GM18520 (cell line): ENCODE measurements at regions not wholly inside any gene's neighbourhood (a gene's known extent, or its start where the extent isn't known, plus 50 kb on each side); places are given as distances from the start of the nearest gene placed in this dataset.

Experiments used
- ATAC-seq: cut with Tn5 transposase; IDR thresholded peaks from one replicate; pipeline ENCODE4 v1.9.1; 2021; ENCODE audit not compliant: unreplicated experiment

DNA sequence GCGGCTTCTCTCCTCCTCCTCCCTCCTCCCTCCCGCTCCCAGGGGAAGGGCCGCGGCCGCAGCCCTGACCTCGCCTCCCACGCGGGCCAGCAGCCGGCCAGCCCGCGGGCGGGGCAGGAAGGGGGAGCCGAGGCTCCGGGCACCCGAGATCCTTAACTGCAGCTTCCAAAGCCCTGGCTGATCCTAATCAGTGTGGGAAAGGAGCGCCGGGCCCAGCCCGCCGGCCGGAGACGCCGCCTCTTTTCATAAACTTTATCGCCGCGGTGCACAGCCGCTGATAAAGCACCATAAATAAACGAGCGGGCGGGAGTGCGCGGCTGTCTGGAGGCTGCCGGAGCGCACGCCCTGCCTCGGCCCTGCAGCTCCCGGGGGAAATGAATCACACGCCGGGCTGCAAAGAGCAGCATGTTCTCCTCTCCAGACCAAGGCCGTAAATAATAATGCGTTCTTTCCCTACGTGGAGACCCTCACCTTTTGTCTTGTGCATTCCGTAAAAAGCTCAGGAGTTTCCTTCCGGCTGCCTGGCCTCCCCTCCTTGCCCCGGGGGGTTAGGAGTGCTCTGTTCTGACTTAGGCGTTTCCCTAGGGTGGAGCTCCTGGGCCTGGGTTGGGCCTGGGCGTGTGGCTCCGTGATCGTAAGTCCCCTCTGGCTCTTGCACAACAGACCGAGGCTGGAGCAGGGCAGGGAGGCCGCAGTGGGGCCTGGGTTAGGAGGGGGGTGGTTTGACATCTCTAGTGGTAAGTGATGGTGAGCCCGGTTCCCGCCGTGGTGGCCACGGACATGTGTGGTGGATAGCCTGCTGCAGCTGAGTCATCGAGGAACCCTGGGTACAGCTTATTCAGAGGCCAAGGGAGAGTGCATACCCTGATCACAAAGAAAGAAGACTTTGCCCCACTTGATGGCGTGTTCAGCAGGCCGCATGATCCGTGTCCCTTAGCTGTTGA is 132.6 kb upstream of the HES1 start:
- no peak for ATAC-seq

DNA sequence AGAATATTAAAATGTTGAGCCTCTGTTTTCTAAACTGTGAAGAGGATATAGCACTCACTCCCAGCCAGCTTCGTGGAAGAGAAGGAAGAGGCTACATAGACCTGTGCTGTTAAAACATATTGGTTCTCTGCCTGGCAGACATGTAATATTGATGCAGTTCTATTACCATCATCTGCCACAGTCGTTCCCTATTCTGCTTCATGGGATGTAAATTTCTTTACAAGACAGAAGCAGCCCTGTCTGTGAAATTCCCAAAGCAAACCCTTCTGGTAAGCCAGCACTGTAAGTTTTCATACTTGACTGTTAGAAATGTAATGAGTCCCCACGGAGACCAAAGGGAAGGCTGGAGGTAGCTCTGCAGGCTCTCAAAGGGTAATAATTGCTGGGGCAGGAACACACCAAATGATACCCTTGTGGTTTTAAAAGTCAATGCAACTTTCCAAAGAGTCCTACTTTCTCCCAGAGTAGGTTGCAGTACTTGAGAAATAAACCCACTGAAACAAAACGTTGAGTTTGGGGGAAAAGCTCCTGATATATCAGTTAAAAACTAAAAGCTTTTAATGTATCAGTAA is 129.9 kb upstream of the HES1 start:
- ATAC-seq = no peak

DNA sequence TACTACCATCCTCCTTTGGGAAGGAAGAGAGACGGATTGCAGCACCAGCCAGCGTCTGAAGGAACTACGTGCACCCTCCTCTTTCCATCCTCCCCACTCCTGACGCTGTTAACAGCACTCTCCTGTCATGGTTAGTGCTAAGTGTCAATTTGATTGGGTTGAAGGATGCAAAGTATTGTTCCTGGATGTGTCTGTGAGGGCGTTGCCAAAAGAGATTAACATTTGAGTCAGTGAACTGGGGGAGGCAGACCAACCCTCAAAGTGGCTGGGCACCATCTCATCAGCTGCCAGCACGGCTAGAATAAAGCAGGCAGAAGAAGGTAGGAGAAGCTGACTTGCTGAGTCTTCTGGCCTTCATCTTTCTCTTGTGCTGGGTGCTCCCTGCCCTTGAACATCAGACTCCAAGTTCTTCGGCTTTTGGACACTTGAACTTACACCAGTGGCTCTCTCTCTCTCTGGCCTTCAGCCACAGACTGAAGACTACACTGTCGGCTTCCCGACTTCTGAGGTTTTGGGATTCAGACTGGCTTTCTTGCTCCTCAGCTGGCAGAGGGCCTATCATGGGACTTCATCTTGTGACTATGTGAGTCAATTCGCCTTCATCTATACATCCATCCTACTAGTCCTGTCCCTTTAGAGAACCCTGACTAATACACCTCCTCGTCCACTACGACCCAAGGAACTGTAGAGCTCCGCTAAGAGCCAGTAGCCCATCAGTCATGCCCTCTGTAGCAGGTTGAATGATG is 128.2 kb upstream of the HES1 start:
- no peak for ATAC-seq

DNA sequence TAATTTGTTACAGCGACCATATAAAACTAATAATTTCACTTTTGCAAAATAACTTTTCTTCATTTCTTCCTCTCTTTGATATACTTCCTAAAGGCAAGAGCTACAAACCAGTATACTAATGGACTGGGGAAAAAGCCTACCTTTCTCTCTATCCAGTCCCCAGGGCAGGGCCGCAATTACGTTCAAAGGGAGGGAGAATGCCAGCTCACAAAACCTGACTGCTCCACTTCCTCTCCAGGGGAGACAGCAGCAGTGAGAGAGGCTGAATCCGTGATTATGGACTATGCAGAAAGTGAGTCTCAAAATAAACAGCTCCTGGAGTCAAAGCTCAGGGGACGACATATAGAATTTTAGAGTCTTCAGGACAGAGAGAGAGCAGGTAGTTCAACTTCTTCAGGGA is 126.9 kb upstream of the HES1 start:
- no peak for ATAC-seq

DNA sequence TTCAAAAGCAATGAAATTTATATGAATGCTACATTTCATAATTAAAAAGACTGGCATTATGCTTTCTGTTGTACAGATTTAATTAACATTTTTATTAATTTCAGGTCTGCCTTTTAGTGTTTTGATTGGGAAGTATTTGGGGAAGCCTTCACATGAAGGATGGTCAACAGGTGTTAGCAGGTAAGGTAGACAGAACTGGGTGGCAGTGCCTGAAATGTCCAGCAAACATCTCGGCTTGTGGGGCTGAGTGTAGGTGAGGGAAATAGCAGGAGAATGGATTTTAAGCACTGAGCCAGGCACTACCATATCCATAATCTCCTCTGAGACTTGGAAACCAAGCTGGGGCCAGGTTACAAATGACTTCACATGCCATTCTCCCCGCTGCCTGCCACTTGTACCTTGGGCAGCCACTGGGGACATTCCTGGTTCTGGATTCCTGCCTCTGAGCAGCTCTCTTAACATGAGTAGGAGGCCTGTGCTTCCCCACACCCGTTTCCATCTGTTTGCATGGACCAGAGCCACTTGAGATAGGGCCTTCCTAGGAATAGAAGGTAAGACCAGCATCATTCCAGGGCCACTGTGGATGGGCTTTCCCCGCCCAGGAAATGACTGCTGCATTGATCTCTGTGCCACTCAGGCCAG is 125.9 kb upstream of the HES1 start:
- ATAC-seq = no peak

DNA sequence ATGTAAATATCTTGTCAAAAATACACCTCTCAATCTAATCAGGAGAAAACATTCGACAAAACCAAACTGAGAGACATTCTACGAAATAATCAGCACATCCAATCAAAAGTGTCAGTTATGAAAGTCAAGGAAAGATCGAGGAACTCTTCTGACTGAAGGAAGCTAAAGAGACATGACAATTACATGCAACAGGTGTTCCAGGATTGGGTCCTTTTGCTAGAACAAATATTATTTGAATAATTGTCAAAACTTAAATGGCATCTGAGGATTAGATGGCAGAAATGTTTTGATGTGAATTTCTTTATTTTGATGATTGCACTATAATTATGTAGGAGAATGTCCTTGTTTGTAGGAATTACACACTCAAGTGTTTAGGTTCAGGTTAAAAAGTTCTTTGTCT is 124.1 kb upstream of the HES1 start:
- no peak for ATAC-seq

DNA sequence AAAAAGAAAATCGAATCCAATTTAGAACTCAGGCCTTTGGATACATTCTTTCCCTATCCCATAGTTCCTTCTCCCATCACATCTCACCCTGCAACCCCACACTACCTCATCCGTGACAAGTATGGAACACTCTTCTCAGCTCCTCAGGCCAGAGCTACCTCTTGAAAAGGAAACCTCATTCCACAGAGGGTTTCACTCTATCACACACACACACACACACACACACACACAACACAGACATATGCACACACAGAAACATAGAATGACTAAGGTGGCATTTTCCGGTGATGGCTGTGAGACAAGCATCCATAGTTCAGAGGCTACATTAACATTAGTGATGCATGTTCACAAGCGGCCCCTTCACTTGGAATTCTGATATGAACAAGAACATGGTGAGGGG is 122.0 kb upstream of the HES1 start:
- ATAC-seq = no peak

DNA sequence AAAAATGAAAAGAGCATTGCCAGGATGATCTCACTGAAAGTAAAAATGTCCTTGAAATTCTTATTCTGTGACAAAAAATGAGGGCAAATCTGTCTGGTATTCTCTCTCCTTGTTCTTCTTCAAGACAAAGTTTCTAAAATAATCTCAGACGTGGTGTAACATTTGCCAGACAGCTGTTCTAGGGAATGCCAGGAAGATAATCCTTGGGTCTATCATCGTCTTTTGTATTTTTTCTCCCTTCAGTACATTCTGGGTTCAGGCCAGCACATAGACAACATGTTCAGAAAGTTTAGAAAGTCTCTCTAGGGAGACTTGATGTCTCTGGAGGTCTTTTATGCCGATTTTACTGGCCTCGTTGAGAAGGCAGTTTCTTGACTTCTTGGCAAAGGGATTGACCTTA is 121.2 kb upstream of the HES1 start:
- ATAC-seq = no peak

DNA sequence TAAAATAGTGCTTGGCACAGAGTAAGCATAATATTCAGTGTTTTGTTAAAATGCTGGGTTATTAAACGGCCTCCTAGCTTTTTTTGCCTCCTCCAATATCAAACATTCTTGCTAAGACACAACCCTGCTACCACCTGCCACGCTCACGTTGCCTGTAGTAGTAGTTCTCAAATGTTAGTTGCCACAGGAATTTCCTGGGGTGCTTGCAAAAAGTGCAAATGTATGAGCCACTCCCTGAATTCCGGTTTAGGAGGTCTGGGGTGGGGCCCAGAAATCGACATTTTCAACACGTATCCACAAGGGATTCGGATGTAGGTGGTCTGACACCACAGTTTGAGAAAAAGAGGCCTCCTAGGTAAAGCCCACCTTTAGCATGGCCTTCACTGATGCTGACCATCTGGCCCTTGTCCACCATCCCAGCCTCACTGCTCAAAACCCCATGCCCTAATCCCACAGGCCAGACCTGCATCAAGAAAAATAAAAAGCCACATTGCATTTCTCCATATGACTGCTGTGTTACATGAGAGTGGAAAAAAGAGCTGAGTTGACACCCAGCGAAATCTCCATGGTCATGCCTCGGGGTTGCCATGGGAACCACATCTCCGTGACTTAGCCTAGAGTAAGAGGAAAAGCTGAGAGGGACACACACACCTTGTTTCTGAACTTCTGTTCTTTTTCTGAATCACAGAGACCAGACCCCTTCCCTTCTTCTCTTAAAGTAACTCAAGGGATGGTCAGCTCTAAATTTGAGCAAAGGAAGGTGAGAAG is 116.4 kb upstream of the HES1 start:
- ATAC-seq = no peak

DNA sequence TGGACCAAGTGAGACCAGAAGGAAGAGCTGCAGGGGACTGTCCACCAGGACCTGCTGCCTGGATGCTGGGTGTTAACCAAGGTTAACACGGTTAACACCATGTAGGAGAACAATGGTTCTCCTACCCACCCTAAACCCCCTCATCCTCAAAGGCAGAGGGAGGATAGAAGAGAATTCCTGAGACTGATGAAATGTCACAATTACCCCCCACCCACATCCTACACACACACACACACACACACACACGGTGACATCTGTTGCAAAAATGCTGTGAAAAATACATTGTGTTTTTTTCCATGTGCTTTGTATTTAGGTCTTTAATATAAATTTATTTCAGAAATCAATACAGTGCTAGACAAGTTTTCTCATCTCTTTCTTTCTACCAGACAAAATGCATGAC is 113.9 kb upstream of the HES1 start:
- ATAC-seq = no peak

DNA sequence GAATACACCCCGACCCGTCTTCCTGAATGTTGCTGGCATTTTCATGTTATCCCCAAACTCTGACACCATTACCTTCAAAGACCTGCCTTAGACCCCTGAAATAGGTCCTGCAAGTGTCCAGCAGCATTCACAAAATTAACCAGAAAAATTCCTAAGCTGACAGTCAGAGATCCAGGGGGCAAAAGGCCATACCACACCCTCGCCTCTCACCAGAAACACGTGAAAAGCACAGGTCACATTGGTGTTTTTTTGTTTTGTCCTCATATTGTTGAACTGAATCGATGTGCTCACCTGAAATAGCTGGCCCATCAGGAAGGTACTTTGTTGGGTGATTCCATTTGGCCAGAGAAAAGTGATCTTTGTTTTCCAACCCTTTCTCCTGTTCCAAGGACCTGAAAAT is 113.1 kb upstream of the HES1 start:
- no peak for ATAC-seq

DNA sequence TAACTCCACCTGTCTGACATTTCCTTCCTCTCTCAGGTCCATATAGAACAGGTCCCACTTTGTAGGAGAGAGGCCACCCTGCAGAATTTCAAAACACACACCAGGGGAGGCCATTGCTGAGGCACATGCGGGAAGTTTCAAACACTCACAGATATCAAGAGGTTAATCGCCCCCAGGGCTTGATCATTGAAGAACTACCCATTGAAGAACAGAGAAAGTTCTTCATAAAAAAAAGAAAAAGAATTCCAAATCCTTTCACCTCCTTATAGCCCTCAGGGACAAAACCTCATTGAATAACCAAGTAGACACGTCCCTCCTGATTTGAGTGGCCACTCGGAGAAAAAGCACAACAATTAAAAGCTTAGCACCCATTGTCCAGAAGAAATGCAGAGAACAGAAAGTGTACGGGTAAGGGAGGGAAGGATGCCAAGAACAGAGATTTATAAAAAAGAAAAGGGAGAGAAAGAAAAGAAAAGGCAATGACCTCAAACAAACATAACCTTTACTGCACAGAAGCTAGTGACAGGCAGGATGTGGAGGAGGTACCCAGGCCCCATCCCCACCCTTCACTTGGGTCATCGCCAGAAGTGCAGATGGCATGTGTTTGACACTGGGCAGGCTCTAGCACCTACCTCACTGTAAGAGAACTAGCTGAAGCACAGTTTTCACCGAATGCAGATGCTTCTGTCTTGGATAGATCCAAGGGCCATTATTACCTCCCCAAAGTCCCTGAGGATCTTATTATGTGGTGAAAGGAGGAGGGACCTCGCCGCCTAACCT is 112.3 kb upstream of the HES1 start:
- no peak for ATAC-seq

DNA sequence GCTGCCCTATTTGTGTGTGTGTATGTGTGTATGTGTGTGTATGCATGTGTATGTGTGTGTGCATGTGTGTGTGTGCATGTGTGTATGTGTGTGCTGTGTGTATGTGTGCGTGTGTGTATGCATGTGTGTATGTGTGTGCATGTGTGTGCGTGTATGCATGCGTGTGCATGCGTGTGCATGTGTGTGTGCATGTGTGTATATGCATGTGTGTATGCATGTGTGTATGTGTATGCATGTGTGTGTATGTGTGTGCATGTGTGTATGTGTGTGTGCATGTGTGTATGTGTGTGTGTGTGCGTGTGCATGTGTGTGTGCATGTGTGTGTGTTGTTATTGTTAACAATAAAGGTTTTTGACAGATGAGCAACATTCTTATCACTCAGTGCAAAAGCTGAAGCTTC is 110.8 kb upstream of the HES1 start:
- ATAC-seq = no peak

DNA sequence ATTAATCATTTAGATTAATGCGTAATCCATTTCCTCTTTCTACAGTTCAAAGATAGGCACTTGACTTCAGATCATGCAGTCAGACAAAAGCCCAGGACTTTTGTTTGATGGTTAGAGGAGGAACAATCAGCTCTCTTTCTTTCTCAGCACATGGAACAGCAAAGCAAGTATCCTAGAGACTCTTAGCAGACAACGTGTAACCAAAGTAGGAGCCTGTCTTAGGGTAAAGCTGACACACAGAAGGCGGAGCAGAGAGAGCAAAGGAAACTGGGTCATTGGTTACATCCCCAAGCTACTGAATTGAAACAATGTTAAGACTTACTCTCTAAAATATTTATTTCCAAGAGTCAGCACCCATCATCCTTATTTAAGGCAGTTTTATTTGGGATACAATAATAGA is 110.0 kb upstream of the HES1 start:
- no peak for ATAC-seq

DNA sequence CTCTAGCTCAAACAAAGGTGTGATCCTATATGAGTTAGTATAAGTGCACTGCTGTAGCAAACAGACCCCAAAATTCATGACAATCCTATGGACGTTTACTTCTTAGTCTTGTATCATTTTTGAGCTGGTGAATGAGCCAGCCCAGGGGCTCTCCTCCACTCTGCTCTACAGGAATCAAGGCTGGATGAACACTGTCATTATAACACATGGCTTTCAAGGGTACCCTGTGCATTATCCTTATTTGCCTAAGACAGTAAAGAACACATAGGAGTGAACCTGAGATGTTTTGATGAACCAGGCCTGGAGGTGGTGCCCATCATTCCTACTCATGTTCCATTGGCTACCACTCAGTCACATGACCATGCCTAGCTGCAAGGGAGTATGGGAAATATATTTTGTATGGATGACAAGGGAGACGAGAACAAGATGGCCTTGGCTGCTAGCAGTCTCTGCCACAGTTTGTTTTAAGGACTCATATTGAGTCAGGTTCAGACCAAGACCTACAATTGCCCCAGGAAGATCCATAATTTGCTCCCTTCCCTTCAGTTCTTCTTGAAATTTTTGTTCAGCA is 107.4 kb upstream of the HES1 start:
- no peak for ATAC-seq

DNA sequence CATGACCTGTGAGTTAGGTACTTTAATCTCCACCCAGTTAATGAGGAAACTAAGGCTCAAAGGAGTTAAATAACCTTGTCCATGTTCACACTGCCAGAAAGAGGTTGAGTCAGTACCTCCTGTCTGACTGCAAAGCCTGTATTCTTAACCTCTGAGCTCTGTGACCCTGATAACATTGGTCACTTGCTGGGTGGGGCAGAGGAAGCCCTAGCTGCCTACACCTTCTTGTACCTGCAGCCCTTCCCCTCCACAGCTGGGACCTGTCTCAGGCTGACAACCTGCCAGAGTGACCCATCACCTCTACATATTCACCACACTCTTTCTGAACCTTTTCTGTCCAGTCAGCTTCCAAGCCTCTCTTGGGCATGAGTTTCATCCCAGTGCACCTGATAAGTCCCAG is 106.1 kb upstream of the HES1 start:
- no peak for ATAC-seq

DNA sequence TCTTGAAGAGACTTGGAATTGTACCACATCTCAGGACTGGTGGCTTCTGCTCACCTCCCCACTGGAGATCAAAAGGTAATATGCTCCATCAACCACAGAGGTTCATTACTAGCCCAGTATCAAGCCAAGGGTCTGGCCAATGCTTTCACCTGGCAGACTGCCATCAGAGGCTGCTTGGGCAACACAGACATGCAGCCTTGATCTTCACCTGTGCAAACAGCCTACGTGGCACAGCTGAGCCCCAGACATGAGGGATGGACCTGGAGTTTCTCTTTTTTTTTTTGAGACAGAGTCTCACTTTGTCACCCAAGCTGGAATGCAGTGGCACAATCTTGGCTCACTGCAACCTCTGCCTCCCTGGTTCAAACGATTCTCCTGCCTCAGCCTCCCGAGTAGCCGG is 105.6 kb upstream of the HES1 start:
- ATAC-seq = no peak

DNA sequence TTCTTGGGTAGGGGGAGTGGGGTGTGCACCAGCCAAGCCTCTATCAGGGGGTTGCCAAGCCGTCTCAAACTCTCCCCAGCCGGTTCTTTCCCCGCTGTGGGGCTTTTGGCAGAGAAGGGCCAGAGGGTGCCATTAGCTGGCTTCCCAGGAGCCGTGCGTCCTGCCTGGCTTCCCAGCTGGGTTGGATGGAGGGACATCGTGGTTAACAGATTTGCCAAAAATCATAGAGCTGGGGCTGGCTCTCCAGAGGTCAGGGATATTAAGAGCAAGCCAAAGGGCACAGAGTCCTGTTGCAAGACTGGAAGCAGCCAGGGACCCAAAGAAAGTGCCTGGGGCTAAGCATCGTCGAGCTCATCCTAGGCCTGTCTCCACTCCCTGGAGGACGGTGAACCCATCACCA is 104.6 kb upstream of the HES1 start:
- ATAC-seq = no peak

DNA sequence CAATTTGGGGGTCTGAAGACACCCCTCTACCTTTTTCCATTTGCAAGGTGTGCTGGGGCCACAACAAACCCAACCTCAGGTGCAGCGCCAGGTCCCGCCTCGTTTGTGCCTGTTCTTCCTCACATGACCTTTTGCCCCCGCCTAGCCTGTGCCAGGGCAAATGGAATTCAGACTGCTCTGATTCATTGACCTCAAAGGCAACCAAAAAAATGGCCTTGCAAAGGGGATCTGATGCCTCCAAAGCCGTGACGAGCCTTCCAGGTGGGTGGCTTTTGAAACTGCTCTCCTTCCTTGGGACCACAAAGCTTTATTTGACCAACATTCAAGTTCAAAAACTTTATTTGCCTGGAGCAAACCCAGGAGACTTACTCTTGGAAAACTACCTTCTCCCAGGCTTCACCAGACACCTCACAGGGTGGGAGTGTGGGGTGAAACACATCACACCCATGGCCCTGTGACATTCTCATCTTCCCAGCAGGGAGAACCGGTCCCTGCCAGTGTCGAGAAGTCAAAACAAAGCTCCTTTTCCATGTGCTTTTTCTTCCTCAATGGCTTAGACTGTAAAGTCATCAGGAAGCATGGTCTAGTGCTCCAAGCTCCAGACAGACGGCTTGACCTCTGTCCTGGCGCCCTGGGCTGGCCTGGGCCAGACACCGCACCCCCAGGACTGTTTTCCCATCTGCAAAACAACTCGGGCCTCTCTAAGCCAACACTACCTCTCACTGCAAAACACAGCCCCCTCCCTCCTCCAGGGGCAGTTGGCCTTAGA is 103.9 kb upstream of the HES1 start:
- no peak for ATAC-seq
